ENCODE measurements at regions not wholly inside any gene's neighbourhood (a gene's known extent, or its start where the extent isn't known, plus 50 kb on each side); places are given as distances from the start of the nearest gene placed in this dataset.

- Histone ChIP-seq H3K27me3 (ENCODE audit: control insufficient read depth, insufficient read depth, low read length) (no peaks in the 10 kb centered on the region), H3K4me3 (ENCODE audit: low read length) (no peak overlapping the region)
Observed at GRCh38 chr7:437329-438251, 82.1 kb downstream of the PDGFA start.

GRCh38 chr7:438361-438760 is 81.3 kb downstream of the PDGFA start:
- no peaks in the 10 kb centered on the region for H3K9me3 ChIP-seq (ENCODE audit: control insufficient read depth, low read depth, low read length)
- no peak overlapping the region for H3K9ac ChIP-seq (ENCODE audit: low read length)
- H3K36me3 ChIP-seq (ENCODE audit: control insufficient read depth, low read depth, low read length) = no peaks in the 10 kb centered on the region
- H3K27ac ChIP-seq (ENCODE audit: low read length) = no peak overlapping the region
- H3K4me3 ChIP-seq (ENCODE audit: low read length) = no peak overlapping the region
- H3K27me3 ChIP-seq (ENCODE audit: control insufficient read depth, insufficient read depth, low read length) = no peaks in the 10 kb centered on the region
- H3K4me1 ChIP-seq (ENCODE audit: control insufficient read depth, low read depth, low read length) = peaks cover 15% of the 10 kb centered on the region

More at GRCh38 chr7:437329-438251, 82.1 kb downstream of the PDGFA start:
- H3K36me3 ChIP-seq (ENCODE audit: control insufficient read depth, low read depth, low read length) = no peaks in the 10 kb centered on the region
- H3K9ac ChIP-seq (ENCODE audit: low read length) = no peak overlapping the region
- H3K9me3 ChIP-seq (ENCODE audit: control insufficient read depth, low read depth, low read length) = no peaks in the 10 kb centered on the region
- peaks cover 15% of the 10 kb centered on the region for H3K4me1 ChIP-seq (ENCODE audit: control insufficient read depth, low read depth, low read length)
- no peak overlapping the region for H3K27ac ChIP-seq (ENCODE audit: low read length)

GRCh38 chr7:438916-439315 is 80.7 kb downstream of the PDGFA start:
- Histone ChIP-seq H3K9me3 (ENCODE audit: control insufficient read depth, low read depth, low read length) (no peaks in the 10 kb centered on the region), H3K9ac (ENCODE audit: low read length) (no peak overlapping the region), H3K27ac (ENCODE audit: low read length) (no peak overlapping the region), H3K36me3 (ENCODE audit: control insufficient read depth, low read depth, low read length) (no peaks in the 10 kb centered on the region), H3K4me3 (ENCODE audit: low read length) (no peak overlapping the region), H3K4me1 (ENCODE audit: control insufficient read depth, low read depth, low read length) (peaks cover 15% of the 10 kb centered on the region), H3K27me3 (ENCODE audit: control insufficient read depth, insufficient read depth, low read length) (no peaks in the 10 kb centered on the region)

- peaks cover 8% of the 10 kb centered on the region for H3K4me1 ChIP-seq (ENCODE audit: control insufficient read depth, low read depth, low read length)
- no peak overlapping the region for H3K4me3 ChIP-seq (ENCODE audit: low read length)
- H3K27ac ChIP-seq (ENCODE audit: low read length) = no peak overlapping the region
- no peaks in the 10 kb centered on the region for H3K36me3 ChIP-seq (ENCODE audit: control insufficient read depth, low read depth, low read length)
- no peaks in the 10 kb centered on the region for H3K27me3 ChIP-seq (ENCODE audit: control insufficient read depth, insufficient read depth, low read length)
- no peaks in the 10 kb centered on the region for H3K9me3 ChIP-seq (ENCODE audit: control insufficient read depth, low read depth, low read length)
- H3K9ac ChIP-seq (ENCODE audit: low read length) = no peak overlapping the region
Observed at GRCh38 chr7:440059-440749, 79.4 kb downstream of the PDGFA start.

- H3K9ac ChIP-seq (ENCODE audit: low read length) = no peak overlapping the region
- no peaks in the 10 kb centered on the region for H3K9me3 ChIP-seq (ENCODE audit: control insufficient read depth, low read depth, low read length)
- H3K27me3 ChIP-seq (ENCODE audit: control insufficient read depth, insufficient read depth, low read length) = no peaks in the 10 kb centered on the region
- H3K27ac ChIP-seq (ENCODE audit: low read length) = no peak overlapping the region
- H3K4me3 ChIP-seq (ENCODE audit: low read length) = no peak overlapping the region
- peaks cover 6% of the 10 kb centered on the region for H3K4me1 ChIP-seq (ENCODE audit: control insufficient read depth, low read depth, low read length)
- H3K36me3 ChIP-seq (ENCODE audit: control insufficient read depth, low read depth, low read length) = no peaks in the 10 kb centered on the region
Observed at GRCh38 chr7:441684-442421, 77.8 kb downstream of the PDGFA start.

GRCh38 chr7:442457-442856 is 77.2 kb downstream of the PDGFA start:
- no peaks in the 10 kb centered on the region for H3K27me3 ChIP-seq (ENCODE audit: control insufficient read depth, insufficient read depth, low read length)
- H3K27ac ChIP-seq (ENCODE audit: low read length) = no peak overlapping the region
- H3K9me3 ChIP-seq (ENCODE audit: control insufficient read depth, low read depth, low read length) = no peaks in the 10 kb centered on the region
- peaks cover 1% of the 10 kb centered on the region for H3K4me1 ChIP-seq (ENCODE audit: control insufficient read depth, low read depth, low read length)
- no peaks in the 10 kb centered on the region for H3K36me3 ChIP-seq (ENCODE audit: control insufficient read depth, low read depth, low read length)
- H3K9ac ChIP-seq (ENCODE audit: low read length) = no peak overlapping the region
- no peak overlapping the region for H3K4me3 ChIP-seq (ENCODE audit: low read length)

GRCh38 chr7:443279-443833 is 76.3 kb downstream of the PDGFA start:
- no peak overlapping the region for H3K27ac ChIP-seq (ENCODE audit: low read length)
- H3K9me3 ChIP-seq (ENCODE audit: control insufficient read depth, low read depth, low read length) = no peaks in the 10 kb centered on the region
- H3K4me3 ChIP-seq (ENCODE audit: low read length) = no peak overlapping the region
- H3K36me3 ChIP-seq (ENCODE audit: control insufficient read depth, low read depth, low read length) = no peaks in the 10 kb centered on the region
- no peaks in the 10 kb centered on the region for H3K27me3 ChIP-seq (ENCODE audit: control insufficient read depth, insufficient read depth, low read length)
- H3K9ac ChIP-seq (ENCODE audit: low read length) = no peak overlapping the region
- H3K4me1 ChIP-seq (ENCODE audit: control insufficient read depth, low read depth, low read length) = no peaks in the 10 kb centered on the region

- Histone ChIP-seq H3K9me3 (ENCODE audit: control insufficient read depth, low read depth, low read length) (no peaks in the 10 kb centered on the region), H3K27me3 (ENCODE audit: control insufficient read depth, insufficient read depth, low read length) (no peaks in the 10 kb centered on the region), H3K36me3 (ENCODE audit: control insufficient read depth, low read depth, low read length) (no peaks in the 10 kb centered on the region), H3K27ac (ENCODE audit: low read length) (no peak overlapping the region), H3K4me1 (ENCODE audit: control insufficient read depth, low read depth, low read length) (no peaks in the 10 kb centered on the region), H3K4me3 (ENCODE audit: low read length) (no peak overlapping the region), H3K9ac (ENCODE audit: low read length) (no peak overlapping the region)
Observed at GRCh38 chr7:444606-445005, 75.0 kb downstream of the PDGFA start.

GRCh38 chr7:445020-445419 is 74.6 kb downstream of the PDGFA start:
- H3K4me1 ChIP-seq (ENCODE audit: control insufficient read depth, low read depth, low read length) = no peaks in the 10 kb centered on the region
- no peak overlapping the region for H3K4me3 ChIP-seq (ENCODE audit: low read length)
- no peak overlapping the region for H3K9ac ChIP-seq (ENCODE audit: low read length)
- no peak overlapping the region for H3K27ac ChIP-seq (ENCODE audit: low read length)
- no peaks in the 10 kb centered on the region for H3K27me3 ChIP-seq (ENCODE audit: control insufficient read depth, insufficient read depth, low read length)
- H3K9me3 ChIP-seq (ENCODE audit: control insufficient read depth, low read depth, low read length) = no peaks in the 10 kb centered on the region
- H3K36me3 ChIP-seq (ENCODE audit: control insufficient read depth, low read depth, low read length) = no peaks in the 10 kb centered on the region

- no peak overlapping the region for H3K4me3 ChIP-seq (ENCODE audit: low read length)
- no peaks in the 10 kb centered on the region for H3K27me3 ChIP-seq (ENCODE audit: control insufficient read depth, insufficient read depth, low read length)
- no peaks in the 10 kb centered on the region for H3K4me1 ChIP-seq (ENCODE audit: control insufficient read depth, low read depth, low read length)
- no peaks in the 10 kb centered on the region for H3K9me3 ChIP-seq (ENCODE audit: control insufficient read depth, low read depth, low read length)
- no peak overlapping the region for H3K27ac ChIP-seq (ENCODE audit: low read length)
- no peaks in the 10 kb centered on the region for H3K36me3 ChIP-seq (ENCODE audit: control insufficient read depth, low read depth, low read length)
- no peak overlapping the region for H3K9ac ChIP-seq (ENCODE audit: low read length)
Observed at GRCh38 chr7:445563-446288, 73.9 kb downstream of the PDGFA start.

All from iPS-18a (cell line).